Activated CD4-positive, alpha-beta T cell treated with anti-CD3 and anti-CD28 coated beads, Interleukin-2, amount 10 ng/mL, durations not matched to agents 7 days and 5 days (primary cell): ENCODE measurements at regions not wholly inside any gene's neighbourhood (a gene's known extent, or its start where the extent isn't known, plus 50 kb on each side); places are given as distances from the start of the nearest gene placed in this dataset.

Experiments
- CTCF ChIA-PET: fragments of 350-600 bp; sonication (Branson Sonifier 250); formaldehyde crosslinking; loops from one replicate; lab custom pipeline; 2021; ENCODE audit warnings: antibody characterized with exemption; lab: Charles Lee
- POLR2A ChIA-PET: fragments of 350-600 bp; sonication (Branson Sonifier 250); formaldehyde crosslinking; loops from one replicate; lab custom pipeline; 2021; ENCODE audit warnings: antibody characterized with exemption; lab: Charles Lee
- DNase-seq: peaks from one replicate; pipeline ENCODE4 v3.0.0-alpha.2; 2020
- H3K27ac Mint-ChIP-seq: one replicate; pipeline ENCODE4 v1.8.0; 2021; ENCODE audit warnings: mild to moderate bottlenecking, moderate library complexity, mixed read lengths
- H3K27me3 Mint-ChIP-seq: one replicate; pipeline ENCODE4 v1.8.0; 2021; ENCODE audit warnings: mixed read lengths
- H3K36me3 Mint-ChIP-seq: one replicate; pipeline ENCODE4 v1.8.0; 2021; ENCODE audit warnings: low read depth, mixed read lengths
- H3K4me1 Mint-ChIP-seq: one replicate; pipeline ENCODE4 v1.8.0; 2021; ENCODE audit warnings: mixed read lengths
- H3K4me3 Mint-ChIP-seq: one replicate; pipeline ENCODE4 v1.8.0; 2021; ENCODE audit warnings: mild to moderate bottlenecking, moderate library complexity, mixed read lengths
- H3K9me3 Mint-ChIP-seq: one replicate; pipeline ENCODE4 v1.8.0; 2021; ENCODE audit warnings: mixed read lengths

DNA sequence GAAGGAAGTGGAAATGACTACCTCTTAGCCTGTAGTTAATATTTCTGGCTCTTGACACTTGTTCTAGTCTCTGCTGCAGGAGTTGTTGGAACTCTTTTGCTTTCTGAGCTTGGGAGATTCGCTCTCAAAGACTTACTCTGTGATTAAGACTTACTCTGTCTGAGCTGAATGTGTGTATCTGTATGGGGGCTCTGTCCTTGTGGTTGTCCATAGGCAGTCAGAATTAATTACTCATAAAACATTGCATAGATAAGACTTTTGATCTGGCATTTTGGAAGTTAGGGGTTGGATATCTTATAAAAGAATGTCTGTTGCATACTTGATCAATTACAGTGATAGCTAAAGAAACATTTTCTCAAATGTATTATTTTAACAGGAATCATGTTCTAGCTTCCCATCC lies 199.2 kb upstream of the KIAA1217 start:
- no peaks in the 10 kb centered on the region for H3K9me3 Mint-ChIP-seq
- POLR2A ChIA-PET: no interaction called here
- H3K27me3 Mint-ChIP-seq: no peaks in the 10 kb centered on the region
- no peak for DNase-seq
- no peaks in the 10 kb centered on the region for H3K4me1 Mint-ChIP-seq
- CTCF ChIA-PET: no interaction called here
- no peaks in the 10 kb centered on the region for H3K36me3 Mint-ChIP-seq
- no peak overlapping the region for H3K27ac Mint-ChIP-seq
- no peak overlapping the region for H3K4me3 Mint-ChIP-seq

DNA sequence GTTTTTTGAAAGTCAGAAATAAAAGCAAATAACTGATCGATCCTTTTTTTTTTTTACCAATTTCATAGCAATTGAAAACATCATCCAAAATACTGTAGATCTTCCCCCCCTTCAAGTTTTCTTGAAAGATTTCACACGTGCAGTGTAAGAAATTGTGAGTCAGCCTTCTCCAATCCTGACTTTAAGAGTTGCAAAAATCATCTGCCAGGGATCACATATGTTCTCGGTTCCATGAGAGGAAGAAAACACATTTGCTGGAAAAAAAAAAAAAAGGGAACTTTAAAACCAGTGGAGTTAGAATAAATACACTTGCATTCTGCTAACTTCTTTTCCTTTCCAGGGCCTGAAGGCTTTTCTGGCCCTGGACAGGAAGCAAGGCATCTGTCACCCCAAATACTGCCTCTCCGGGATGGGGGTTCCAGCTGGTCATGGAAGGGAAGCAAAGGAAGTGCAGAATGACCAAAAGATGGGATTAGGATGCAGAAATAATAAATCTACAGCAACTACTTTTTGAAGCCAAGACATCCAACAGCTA lies 198.4 kb upstream of the KIAA1217 start:
- CTCF ChIA-PET: no interaction called here

DNA sequence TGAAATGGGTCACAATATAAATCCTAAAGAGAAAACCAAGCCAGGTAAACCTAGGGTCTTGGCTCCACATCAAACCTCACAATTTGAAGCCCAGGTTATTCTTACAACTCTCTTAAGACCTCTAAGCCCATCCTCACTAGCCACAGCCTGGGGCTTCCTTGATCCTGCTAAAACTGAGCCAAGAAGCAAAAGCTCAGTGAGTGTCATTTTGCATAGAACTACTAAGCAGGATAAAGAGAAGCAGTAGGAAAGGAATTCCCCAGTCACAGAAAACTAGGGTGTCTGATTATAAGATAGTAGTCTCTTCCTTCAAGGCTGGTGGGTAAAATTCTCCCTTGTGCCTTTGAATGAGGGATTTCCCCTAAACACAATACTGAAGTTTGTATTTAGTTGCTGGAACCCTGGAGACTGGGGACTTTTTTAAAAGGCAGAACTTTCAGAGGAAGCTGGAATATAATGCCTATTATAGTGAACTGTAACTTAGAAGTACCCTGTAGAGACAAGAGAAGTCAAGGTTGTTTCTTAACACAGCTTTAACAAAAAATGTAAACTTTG lies 196.6 kb upstream of the KIAA1217 start:
- Mint-ChIP-seq H3K4me1 (no peaks in the 10 kb centered on the region), H3K36me3 (no peaks in the 10 kb centered on the region), H3K9me3 (no peaks in the 10 kb centered on the region), H3K4me3 (no peak overlapping the region), H3K27me3 (no peaks in the 10 kb centered on the region), H3K27ac (no peak overlapping the region)
- ChIA-PET CTCF (no interaction called here), POLR2A (no interaction called here)
- DNase-seq: no peak

More for the DNA sequence above, 198.4 kb upstream of the KIAA1217 start:
- Mint-ChIP-seq H3K4me3 (no peak overlapping the region), H3K27me3 (no peaks in the 10 kb centered on the region), H3K27ac (no peak overlapping the region), H3K9me3 (no peaks in the 10 kb centered on the region), H3K4me1 (no peaks in the 10 kb centered on the region), H3K36me3 (no peaks in the 10 kb centered on the region)
- POLR2A ChIA-PET: no interaction called here
- DNase-seq: no peak

DNA sequence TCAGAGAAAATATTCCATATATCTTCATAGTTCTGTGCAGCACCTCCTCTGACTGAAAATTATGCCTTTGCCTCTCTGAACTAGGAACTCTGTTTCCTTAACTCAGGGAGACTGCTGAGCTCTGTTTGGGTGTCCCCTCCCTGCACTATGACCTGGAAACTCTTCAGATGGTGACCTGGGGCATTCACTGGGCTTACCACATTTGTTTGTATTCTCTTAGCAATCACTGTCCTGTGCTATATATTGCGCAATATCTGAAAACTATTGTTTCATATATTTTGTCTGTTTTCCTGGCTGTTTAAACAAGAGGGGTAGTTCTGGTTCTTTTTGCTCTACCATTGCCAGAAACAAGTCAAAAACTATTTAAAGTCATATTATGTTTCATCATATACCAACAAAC lies 181.8 kb upstream of the KIAA1217 start:
- POLR2A ChIA-PET: no interaction called here
- no peaks in the 10 kb centered on the region for H3K27me3 Mint-ChIP-seq

DNA sequence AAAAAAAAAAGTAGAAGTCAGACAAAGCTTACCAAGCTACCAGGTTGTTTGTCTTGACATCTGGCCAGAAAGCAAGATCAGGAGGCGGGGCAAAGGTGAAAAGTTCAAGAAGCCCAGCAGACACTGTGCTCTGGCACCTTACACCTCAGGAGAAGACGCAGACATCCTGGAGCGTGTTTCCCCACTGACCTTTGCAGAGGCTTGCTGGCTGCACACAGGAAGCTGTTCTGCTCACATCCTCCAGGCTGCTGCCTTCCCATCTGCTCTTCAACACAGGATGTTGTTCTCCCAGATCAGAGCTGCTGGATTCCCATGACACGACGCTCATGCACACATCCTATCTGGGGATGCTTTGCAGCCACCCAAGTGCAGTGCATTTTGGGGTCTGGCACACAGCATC lies 174.4 kb upstream of the KIAA1217 start:
- no peak for DNase-seq
- H3K9me3 Mint-ChIP-seq: no peaks in the 10 kb centered on the region

More for the DNA sequence above, 181.8 kb upstream of the KIAA1217 start:
- CTCF ChIA-PET: no interaction called here
- no peaks in the 10 kb centered on the region for H3K9me3 Mint-ChIP-seq
- no peak overlapping the region for H3K27ac Mint-ChIP-seq
- no peaks in the 10 kb centered on the region for H3K4me1 Mint-ChIP-seq
- H3K36me3 Mint-ChIP-seq: no peaks in the 10 kb centered on the region
- DNase-seq: no peak
- H3K4me3 Mint-ChIP-seq: no peak overlapping the region

DNA sequence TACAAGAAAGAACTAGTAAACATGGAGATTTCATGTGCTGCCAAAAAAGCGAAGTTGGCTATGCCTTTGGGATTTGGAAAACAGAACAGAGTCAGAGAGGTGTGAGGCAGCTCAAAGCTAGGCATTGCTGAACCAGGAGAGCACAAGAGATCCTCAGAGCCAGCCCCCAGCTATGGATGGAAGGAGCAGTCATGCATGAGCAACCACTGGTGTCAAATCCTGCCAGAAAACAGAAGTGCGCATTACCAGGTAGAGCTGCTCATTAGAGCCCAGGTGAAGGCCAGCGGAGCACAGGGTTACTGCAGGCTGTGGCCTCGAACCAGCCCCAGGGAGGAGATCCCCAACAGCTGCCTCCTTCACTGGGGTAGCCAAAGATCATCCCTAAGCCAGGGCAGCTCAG lies 173.2 kb upstream of the KIAA1217 start:
- Mint-ChIP-seq H3K27me3 (no peaks in the 10 kb centered on the region), H3K36me3 (no peaks in the 10 kb centered on the region), H3K4me3 (no peak overlapping the region), H3K4me1 (no peaks in the 10 kb centered on the region), H3K27ac (no peak overlapping the region), H3K9me3 (no peaks in the 10 kb centered on the region)
- ChIA-PET CTCF (interaction anchor here (0.6 kb wide), 1 partner anchor 410 kb away, joined by 3 read pairs; no protein-coding TSS in a partner anchor), POLR2A (no interaction called here)
- DNase-seq: no peak

More for the DNA sequence above, 174.4 kb upstream of the KIAA1217 start:
- Mint-ChIP-seq H3K36me3 (no peaks in the 10 kb centered on the region), H3K27me3 (no peaks in the 10 kb centered on the region), H3K27ac (no peak overlapping the region), H3K4me1 (no peaks in the 10 kb centered on the region), H3K4me3 (no peak overlapping the region)
- CTCF ChIA-PET: no interaction called here
- POLR2A ChIA-PET: no interaction called here

DNA sequence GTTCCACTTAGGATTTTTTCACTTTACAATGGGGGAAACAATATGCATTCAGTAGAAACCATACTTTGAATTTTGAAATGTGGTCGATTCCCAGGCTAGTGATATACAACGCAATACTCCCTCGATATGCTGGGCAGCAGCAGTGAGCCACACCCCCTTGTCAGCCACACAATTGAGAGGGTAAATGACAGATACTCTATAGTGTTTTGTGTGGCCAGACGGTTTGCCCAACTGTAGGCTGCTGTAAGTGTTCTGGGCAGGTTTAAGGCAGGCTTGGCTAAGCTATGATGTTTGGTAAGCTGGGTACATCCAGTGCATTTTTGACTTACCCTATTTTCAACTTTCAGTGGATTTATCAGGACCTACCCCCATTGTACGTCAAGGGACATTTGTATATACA lies 169.6 kb upstream of the KIAA1217 start:
- CTCF ChIA-PET: no interaction called here
- POLR2A ChIA-PET: no interaction called here

DNA sequence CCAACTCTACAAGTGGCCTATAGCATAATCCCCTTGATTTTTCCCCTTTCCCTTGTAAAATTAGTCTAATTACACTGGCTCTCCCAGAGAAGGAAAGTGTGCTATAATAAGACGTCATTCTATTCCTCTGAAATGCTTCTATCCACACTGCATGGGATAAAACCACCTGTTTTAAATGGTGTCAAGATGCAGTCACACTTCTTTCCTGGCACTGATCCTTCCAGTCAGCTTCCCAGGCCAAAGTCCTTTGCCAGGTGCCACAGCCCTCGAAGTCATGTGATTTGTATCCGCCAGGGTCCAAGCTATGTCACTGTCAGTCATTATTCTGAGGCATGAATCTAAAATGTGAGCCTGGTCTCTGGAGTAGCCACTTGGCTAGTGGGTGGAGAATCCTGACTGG lies 169.0 kb upstream of the KIAA1217 start:
- POLR2A ChIA-PET: no interaction called here
- no peak overlapping the region for H3K4me3 Mint-ChIP-seq
- H3K9me3 Mint-ChIP-seq: no peaks in the 10 kb centered on the region
- CTCF ChIA-PET: no interaction called here
- no peak overlapping the region for H3K27ac Mint-ChIP-seq
- H3K36me3 Mint-ChIP-seq: no peaks in the 10 kb centered on the region
- no peak for DNase-seq
- H3K4me1 Mint-ChIP-seq: no peaks in the 10 kb centered on the region
- no peaks in the 10 kb centered on the region for H3K27me3 Mint-ChIP-seq

More for the DNA sequence above, 169.6 kb upstream of the KIAA1217 start:
- no peaks in the 10 kb centered on the region for H3K9me3 Mint-ChIP-seq
- no peaks in the 10 kb centered on the region for H3K4me1 Mint-ChIP-seq
- no peaks in the 10 kb centered on the region for H3K27me3 Mint-ChIP-seq
- no peak overlapping the region for H3K4me3 Mint-ChIP-seq
- H3K36me3 Mint-ChIP-seq: no peaks in the 10 kb centered on the region
- no peak overlapping the region for H3K27ac Mint-ChIP-seq
- no peak for DNase-seq

DNA sequence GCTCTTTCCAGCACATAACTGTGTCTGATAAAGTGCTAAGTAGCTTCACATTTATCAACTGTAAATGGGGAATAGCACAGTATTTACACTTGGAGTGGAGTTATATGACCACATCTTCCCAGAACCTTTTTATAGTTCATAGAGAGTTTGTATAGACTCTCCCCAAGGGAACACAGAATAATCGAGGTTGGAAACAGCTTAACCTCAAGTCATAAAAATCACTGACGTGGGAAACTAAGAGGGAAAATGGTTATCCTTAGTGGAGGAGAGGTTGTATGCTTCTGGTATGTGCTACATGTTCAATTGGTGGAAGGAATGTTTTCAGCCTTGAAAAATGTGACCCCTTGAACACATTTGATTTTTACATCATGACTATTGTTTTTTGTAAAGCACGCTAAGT lies 167.9 kb upstream of the KIAA1217 start:
- no peak for DNase-seq
- ChIA-PET POLR2A (no interaction called here), CTCF (no interaction called here)
- no peaks in the 10 kb centered on the region for H3K27me3 Mint-ChIP-seq
- no peaks in the 10 kb centered on the region for H3K36me3 Mint-ChIP-seq
- no peak overlapping the region for H3K4me3 Mint-ChIP-seq
- no peaks in the 10 kb centered on the region for H3K9me3 Mint-ChIP-seq
- H3K27ac Mint-ChIP-seq: no peak overlapping the region
- H3K4me1 Mint-ChIP-seq: no peaks in the 10 kb centered on the region

DNA sequence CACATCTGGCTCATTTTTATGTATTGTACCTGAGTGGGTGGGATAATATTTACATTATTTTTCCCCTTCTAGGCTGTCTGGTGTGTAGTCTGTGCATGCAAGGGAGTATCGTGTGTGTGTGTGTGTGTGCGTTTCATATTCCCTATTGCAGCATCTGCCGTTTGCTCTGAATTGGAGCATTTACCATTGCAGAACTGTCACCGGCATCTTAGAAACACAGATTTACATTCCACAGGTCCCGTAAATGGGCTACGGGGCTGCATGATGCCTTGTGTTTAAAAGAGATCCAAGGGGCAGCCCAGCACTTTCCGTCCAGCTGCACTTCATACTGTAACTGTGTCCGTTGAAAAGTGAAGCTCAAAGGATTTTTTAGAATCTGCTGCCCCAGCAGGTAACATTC lies 167.1 kb upstream of the KIAA1217 start:
- H3K9me3 Mint-ChIP-seq: no peaks in the 10 kb centered on the region
- H3K4me1 Mint-ChIP-seq: no peaks in the 10 kb centered on the region
- no peak overlapping the region for H3K27ac Mint-ChIP-seq
- ChIA-PET CTCF (no interaction called here), POLR2A (interaction anchor here (0.7 kb wide), 1 partner anchor 279 kb away, joined by 3 read pairs; no protein-coding TSS in a partner anchor)
- H3K36me3 Mint-ChIP-seq: no peaks in the 10 kb centered on the region
- DNase-seq: no peak
- H3K4me3 Mint-ChIP-seq: no peak overlapping the region
- H3K27me3 Mint-ChIP-seq: no peaks in the 10 kb centered on the region

DNA sequence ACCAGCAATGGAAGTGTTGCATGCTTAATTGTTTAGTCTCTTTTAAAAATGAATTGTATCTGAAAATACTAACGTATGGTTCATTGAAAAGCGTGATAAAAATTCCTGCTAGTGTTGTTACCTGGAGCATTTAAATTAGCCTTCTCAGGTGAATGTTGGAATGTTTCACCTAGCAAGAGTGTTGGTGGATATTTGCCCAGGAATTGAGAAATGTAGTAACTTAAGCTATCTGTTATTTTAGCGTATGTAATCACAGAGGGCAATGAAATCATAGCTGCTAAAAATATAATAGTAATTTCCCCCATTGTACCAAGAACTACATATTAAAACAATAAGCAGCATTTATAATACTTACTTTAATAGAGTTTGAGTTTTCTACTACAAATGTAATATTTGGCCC lies 166.1 kb upstream of the KIAA1217 start:
- H3K4me3 Mint-ChIP-seq: no peak overlapping the region
- H3K27me3 Mint-ChIP-seq: no peaks in the 10 kb centered on the region
- H3K36me3 Mint-ChIP-seq: no peaks in the 10 kb centered on the region
- POLR2A ChIA-PET: no interaction called here
- H3K4me1 Mint-ChIP-seq: no peaks in the 10 kb centered on the region
- CTCF ChIA-PET: no interaction called here
- H3K27ac Mint-ChIP-seq: no peak overlapping the region
- no peak for DNase-seq
- no peaks in the 10 kb centered on the region for H3K9me3 Mint-ChIP-seq

DNA sequence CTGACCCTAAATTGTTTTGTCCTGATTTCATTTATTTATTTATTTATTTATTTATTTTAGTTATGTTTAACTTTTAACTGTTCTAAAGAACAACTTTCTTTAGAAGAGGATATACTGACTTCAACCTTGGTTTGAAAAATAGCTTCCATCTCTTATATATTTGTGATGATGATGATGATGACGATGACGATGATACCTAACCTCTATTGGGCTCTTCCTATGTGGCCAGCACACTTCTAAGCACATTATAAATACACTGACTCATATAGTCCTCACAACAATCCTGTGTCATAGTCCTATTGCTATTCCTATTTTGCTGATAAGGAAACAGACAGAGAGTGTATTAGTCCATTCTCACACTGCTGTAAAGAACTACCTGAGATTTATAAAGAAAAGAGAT lies 162.9 kb upstream of the KIAA1217 start:
- H3K4me3 Mint-ChIP-seq: no peak overlapping the region

DNA sequence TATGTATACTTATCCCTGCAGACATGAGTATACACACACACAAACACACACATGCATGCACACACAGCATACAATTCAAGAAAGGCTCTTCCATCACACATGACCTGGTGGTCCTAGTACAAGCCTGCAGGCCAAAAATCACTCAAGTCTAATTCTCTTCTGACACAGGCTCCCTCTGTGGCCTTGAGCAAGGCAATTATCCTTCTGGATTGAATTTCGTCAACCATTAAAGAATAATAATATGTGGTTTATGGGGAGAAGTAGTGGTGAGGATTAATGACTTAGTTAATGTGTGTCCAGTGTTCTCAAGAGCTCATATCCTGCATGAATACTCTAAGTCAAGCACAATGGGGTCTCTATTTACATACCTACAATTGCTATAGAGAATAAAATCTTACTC lies 161.8 kb upstream of the KIAA1217 start:
- Mint-ChIP-seq H3K27me3 (no peaks in the 10 kb centered on the region), H3K36me3 (no peaks in the 10 kb centered on the region), H3K27ac (no peak overlapping the region), H3K9me3 (no peaks in the 10 kb centered on the region), H3K4me3 (no peak overlapping the region), H3K4me1 (no peaks in the 10 kb centered on the region)
- CTCF ChIA-PET: no interaction called here
- no peak for DNase-seq
- POLR2A ChIA-PET: no interaction called here

More for the DNA sequence above, 162.9 kb upstream of the KIAA1217 start:
- DNase-seq: no peak
- H3K27ac Mint-ChIP-seq: no peak overlapping the region
- no peaks in the 10 kb centered on the region for H3K9me3 Mint-ChIP-seq
- no peaks in the 10 kb centered on the region for H3K4me1 Mint-ChIP-seq
- H3K27me3 Mint-ChIP-seq: no peaks in the 10 kb centered on the region
- ChIA-PET POLR2A (no interaction called here), CTCF (no interaction called here)
- H3K36me3 Mint-ChIP-seq: no peaks in the 10 kb centered on the region

DNA sequence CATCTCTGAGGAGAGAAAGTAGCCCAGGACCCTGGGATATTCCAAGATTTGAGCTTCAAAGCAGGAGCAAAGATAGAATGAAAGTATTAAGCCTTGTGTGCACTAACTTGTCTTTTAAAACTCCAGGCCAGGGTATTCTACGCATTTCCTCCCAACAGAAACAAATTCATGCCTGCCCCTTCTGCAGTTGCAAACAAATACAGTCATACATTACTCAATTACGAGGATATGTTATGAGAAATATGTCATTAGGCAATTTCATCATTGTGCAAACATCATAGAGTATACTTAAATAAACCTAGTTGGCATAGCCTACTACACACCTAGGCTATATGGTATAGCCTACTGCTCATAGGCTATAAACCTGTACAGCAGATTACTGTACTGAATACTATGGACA lies 154.5 kb upstream of the KIAA1217 start:
- Mint-ChIP-seq H3K27ac (no peak overlapping the region), H3K36me3 (no peaks in the 10 kb centered on the region), H3K4me1 (no peaks in the 10 kb centered on the region), H3K27me3 (no peaks in the 10 kb centered on the region), H3K4me3 (no peak overlapping the region), H3K9me3 (no peaks in the 10 kb centered on the region)
- DNase-seq: no peak
- ChIA-PET CTCF (no interaction called here), POLR2A (no interaction called here)
